ENCODE measurements at regions not wholly inside any gene's neighbourhood (a gene's known extent, or its start where the extent isn't known, plus 50 kb on each side); places are given as distances from the start of the nearest gene placed in this dataset.

DNA sequence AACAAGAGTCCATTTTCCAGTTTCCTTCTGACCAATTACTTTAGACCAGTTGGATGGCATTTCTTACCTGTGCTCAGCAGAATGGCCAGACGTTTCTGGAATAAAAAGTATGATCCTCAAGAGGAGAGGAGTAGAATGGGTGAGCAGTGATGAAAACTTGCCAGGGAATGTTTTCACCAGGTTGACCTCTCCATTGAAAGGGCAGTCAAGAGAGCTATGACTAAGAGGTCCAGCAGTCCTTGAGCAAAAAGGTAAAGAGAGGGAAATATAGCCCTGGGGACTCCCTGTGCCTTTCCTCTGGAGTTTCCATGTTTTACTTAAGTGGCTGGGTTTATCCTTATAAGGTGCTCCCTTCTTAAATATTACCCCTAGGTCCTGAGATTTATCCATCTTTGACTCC is 210.9 kb downstream of the TBX18 start:
- H3K9ac ChIP-seq (ENCODE audit: insufficient read depth, low read depth, low read length), result no peak overlapping the region
- TF ChIP-seq SAFB2 (CRISPR knock-in tag; IDR thresholded peaks at IDR 0.05; ENCODE audit: borderline replicate concordance, low read depth), result no peak
- TF ChIP-seq, protein P1, sequence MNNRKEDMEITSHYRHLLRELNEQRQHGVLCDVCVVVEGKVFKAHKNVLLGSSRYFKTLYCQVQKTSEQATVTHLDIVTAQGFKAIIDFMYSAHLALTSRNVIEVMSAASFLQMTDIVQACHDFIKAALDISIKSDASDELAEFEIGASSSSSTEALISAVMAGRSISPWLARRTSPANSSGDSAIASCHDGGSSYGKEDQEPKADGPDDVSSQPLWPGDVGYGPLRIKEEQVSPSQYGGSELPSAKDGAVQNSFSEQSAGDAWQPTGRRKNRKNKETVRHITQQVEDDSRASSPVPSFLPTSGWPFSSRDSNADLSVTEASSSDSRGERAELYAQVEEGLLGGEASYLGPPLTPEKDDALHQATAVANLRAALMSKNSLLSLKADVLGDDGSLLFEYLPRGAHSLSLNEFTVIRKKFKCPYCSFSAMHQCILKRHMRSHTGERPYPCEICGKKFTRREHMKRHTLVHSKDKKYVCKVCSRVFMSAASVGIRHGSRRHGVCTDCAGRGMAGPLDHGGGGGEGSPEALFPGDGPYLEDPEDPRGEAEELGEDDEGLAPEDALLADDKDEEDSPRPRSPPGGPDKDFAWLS (CRISPR knock-in tag; IDR thresholded peaks at IDR 0.05; ENCODE audit: borderline replicate concordance), result no peak
- TF ChIP-seq ZNF674 (CRISPR knock-in tag; IDR thresholded peaks at IDR 0.05; ENCODE audit: low read depth), result no peak
- TF ChIP-seq, protein P2, sequence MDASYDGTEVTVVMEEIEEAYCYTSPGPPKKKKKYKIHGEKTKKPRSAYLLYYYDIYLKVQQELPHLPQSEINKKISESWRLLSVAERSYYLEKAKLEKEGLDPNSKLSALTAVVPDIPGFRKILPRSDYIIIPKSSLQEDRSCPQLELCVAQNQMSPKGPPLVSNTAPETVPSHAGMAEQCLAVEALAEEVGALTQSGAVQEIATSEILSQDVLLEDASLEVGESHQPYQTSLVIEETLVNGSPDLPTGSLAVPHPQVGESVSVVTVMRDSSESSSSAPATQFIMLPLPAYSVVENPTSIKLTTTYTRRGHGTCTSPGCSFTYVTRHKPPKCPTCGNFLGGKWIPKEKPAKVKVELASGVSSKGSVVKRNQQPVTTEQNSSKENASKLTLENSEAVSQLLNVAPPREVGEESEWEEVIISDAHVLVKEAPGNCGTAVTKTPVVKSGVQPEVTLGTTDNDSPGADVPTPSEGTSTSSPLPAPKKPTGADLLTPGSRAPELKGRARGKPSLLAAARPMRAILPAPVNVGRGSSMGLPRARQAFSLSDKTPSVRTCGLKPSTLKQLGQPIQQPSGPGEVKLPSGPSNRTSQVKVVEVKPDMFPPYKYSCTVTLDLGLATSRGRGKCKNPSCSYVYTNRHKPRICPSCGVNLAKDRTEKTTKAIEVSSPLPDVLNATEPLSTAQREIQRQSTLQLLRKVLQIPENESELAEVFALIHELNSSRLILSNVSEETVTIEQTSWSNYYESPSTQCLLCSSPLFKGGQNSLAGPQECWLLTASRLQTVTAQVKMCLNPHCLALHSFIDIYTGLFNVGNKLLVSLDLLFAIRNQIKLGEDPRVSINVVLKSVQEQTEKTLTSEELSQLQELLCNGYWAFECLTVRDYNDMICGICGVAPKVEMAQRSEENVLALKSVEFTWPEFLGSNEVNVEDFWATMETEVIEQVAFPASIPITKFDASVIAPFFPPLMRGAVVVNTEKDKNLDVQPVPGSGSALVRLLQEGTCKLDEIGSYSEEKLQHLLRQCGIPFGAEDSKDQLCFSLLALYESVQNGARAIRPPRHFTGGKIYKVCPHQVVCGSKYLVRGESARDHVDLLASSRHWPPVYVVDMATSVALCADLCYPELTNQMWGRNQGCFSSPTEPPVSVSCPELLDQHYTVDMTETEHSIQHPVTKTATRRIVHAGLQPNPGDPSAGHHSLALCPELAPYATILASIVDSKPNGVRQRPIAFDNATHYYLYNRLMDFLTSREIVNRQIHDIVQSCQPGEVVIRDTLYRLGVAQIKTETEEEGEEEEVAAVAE (CRISPR knock-in tag; IDR thresholded peaks at IDR 0.05; ENCODE audit: borderline replicate concordance), result no peak
- TF ChIP-seq HNRNPL (IDR thresholded peaks at IDR 0.05; ENCODE audit: low read depth, low read length), result no peak
- no peak for TF ChIP-seq ZNF546 (CRISPR knock-in tag; conservative IDR thresholded peaks at IDR 0.05)
- TF ChIP-seq ZNF205 (CRISPR knock-in tag; IDR thresholded peaks at IDR 0.05), result no peak
- TF ChIP-seq ZNF326 (CRISPR knock-in tag; IDR thresholded peaks at IDR 0.05; ENCODE audit: borderline replicate concordance), result no peak
- TF ChIP-seq ZNF598 (CRISPR knock-in tag; IDR thresholded peaks at IDR 0.05; ENCODE audit: borderline replicate concordance), result no peak
- TF ChIP-seq DNMT3B (CRISPR knock-in tag; conservative IDR thresholded peaks at IDR 0.05), result no peak
- TF ChIP-seq SMARCC2 (IDR thresholded peaks at IDR 0.05), result no peak
- no peak for TF ChIP-seq ZSCAN9 (CRISPR knock-in tag; IDR thresholded peaks at IDR 0.05; ENCODE audit: borderline replicate concordance)
- no peak overlapping the region for H3K4me2 ChIP-seq (ENCODE audit: low read depth, low read length)
- 0% methylated on average over 1 of the region's 1 CpG for WGBS (ENCODE audit: low lambda C conversion rate)
- no peaks in the 10 kb centered on the region for H3K9me3 ChIP-seq (ENCODE audit: low read length)
- no peaks in the 10 kb centered on the region for H3K4me1 ChIP-seq (ENCODE audit: insufficient read depth, low read length)
- CTCF ChIA-PET (ENCODE audit: low intra/inter-chr PET ratio, low total read pairs), result no interaction called here
- in situ Hi-C loops (cut with HindIII; ENCODE audit: extremely low pct_ligation_motif_present, low pct_unique_long_range_greater_than_20kb), result no loop called here
- H3K27me3 ChIP-seq (ENCODE audit: control insufficient read depth in 1 of 2, insufficient read depth in 2 of 2, low read length in 2 of 2), result no peaks in the 10 kb centered on the region
- no peak overlapping the region for H3K27ac ChIP-seq (ENCODE audit: extremely low read length, insufficient read depth, low read length)
- POLR2A ChIA-PET, result no interaction called here
- no peaks in the 10 kb centered on the region for H3K79me2 ChIP-seq (ENCODE audit: insufficient read depth, low read length)
- H3K36me3 ChIP-seq (replicated peaks in 1 of 2; ENCODE audit: control insufficient read depth in 1 of 2, insufficient read depth in 2 of 2, low read length in 2 of 2), result no peaks in the 10 kb centered on the region
- intact Hi-C loops (cut with micrococcal nuclease; ENCODE audit: unreplicated experiment), result no loop called here
- no peaks in the 10 kb centered on the region for H4K20me1 ChIP-seq (ENCODE audit: insufficient read depth, low read length)
- no peak for DNase-seq (ENCODE audit: low spot score)
- FAIRE-seq, result no peak
- BruUV-seq (replicated peaks), result no TSS peak
- no peak for ATAC-seq
- no peak overlapping the region for H2AFZ ChIP-seq (ENCODE audit: low read length)
- H3K4me3 ChIP-seq (replicated peaks in 1 of 3; ENCODE audit: insufficient read depth in 1 of 3, low read depth in 2 of 3, low read length in 3 of 3), result no peak overlapping the region
